ENCODE measurements at regions not wholly inside any gene's neighbourhood (a gene's known extent, or its start where the extent isn't known, plus 50 kb on each side); places are given as distances from the start of the nearest gene placed in this dataset.

DNA sequence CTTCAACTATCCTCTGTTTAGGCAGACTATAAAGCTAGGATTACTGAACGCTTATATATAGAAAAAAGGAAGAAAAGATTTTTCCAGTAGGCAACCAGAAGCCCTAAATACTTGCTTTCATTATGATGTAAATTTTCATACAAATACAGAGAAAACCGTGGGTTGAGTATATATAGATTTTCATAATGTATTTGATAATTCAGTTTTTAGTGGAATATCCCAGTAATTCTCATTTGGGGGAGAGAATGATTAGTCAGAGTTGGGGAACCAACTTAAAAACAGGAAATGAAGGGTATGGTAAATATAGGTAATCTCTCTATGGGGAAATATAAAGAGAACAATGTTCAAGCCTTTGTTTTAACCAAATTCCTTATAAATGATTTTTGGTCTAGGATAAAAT, 154.0 kb upstream of the CITED2 start:
- no peak overlapping the region for H3K4me3 ChIP-seq
- TF ChIP-seq, protein P1, sequence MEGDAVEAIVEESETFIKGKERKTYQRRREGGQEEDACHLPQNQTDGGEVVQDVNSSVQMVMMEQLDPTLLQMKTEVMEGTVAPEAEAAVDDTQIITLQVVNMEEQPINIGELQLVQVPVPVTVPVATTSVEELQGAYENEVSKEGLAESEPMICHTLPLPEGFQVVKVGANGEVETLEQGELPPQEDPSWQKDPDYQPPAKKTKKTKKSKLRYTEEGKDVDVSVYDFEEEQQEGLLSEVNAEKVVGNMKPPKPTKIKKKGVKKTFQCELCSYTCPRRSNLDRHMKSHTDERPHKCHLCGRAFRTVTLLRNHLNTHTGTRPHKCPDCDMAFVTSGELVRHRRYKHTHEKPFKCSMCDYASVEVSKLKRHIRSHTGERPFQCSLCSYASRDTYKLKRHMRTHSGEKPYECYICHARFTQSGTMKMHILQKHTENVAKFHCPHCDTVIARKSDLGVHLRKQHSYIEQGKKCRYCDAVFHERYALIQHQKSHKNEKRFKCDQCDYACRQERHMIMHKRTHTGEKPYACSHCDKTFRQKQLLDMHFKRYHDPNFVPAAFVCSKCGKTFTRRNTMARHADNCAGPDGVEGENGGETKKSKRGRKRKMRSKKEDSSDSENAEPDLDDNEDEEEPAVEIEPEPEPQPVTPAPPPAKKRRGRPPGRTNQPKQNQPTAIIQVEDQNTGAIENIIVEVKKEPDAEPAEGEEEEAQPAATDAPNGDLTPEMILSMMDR (IDR thresholded peaks at IDR 0.05) = no peak
- DNase-seq (ENCODE audit: low spot score) = no peak
- no peak overlapping the region for H3K27ac ChIP-seq

DNA sequence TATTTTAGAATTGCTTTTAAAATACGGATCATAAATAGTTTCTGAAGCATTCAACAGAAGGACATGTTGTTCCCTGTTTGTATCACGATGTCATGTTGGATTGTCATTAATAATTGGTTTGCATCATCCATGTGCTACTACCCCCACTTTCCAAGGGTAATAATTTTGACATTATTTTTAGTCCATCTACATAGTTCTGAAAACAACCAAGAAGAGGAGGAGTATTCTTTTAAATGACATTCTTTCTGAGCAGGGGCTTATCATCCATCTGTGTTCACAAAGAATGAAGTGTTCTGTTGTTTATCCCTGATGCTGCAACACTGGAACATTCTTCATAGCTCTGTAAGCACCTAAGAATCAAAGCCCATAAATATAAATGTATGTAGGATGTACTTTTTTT, 151.0 kb upstream of the CITED2 start:
- no peak for DNase-seq (ENCODE audit: low spot score)
- Histone ChIP-seq H3K4me3 (no peak overlapping the region), H3K27ac (no peak overlapping the region)
- TF ChIP-seq, protein P1 (IDR thresholded peaks at IDR 0.05) = no peak

DNA sequence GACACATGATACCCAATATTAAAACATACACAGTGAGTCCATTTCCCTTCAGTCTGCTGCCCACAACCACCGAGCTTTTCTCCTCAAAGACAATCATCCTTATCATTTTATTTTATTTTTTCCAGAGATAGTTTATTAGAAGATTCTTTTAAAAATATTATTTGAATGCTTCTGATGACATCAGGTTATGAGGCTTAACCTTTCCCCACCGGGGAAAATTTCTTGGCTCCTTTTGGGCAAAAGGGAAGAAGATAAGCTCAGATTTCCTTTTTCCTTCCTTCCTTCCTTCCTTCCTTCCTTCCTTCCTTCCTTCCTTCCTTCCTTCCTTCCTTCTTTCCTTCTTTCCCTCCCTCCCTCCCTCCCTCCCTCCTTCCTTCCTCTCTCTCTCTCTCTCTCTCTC, 149.5 kb upstream of the CITED2 start:
- TF ChIP-seq, protein P1 (IDR thresholded peaks at IDR 0.05) = no peak
- H3K4me3 ChIP-seq = no peak overlapping the region
- H3K27ac ChIP-seq = no peak overlapping the region
- DNase-seq (ENCODE audit: low spot score) = no peak

DNA sequence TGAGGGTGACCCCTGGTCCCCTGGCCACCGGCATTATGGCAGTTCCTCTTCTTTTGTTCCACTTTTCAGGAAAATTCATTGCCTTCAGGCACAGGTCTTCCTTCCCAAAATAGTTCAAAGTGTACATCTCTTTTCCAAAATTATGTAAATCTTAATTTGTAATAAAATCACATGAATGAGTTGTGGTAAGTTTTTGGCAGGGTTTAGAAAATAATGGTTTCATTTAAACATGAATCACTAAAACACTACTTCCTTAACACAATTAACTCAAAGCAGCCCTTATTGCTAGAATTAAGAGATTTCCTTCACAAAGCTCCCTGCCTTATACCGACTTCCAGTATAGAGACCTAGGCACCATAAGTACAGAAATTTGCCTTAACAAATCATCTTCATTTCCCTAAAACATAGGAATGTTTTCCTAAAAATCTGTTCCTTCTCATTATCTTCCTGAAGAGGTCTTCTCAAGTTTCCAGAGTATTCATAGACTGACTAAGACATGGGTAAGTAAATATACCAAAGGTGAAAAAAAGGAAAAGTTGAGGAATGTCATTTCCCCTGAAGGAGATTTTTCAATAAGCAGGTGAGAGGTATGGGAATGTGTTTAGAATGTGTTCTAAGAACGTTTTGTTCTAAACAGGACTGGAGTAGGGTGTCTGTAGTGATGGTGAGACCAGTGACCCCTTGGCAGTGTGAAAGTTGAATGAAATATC, 148.2 kb upstream of the CITED2 start:
- TF ChIP-seq, protein P1 (IDR thresholded peaks at IDR 0.05) = no peak
- Histone ChIP-seq H3K4me3 (no peak overlapping the region), H3K27ac (no peak overlapping the region)
- DNase-seq (ENCODE audit: low spot score) = no peak

DNA sequence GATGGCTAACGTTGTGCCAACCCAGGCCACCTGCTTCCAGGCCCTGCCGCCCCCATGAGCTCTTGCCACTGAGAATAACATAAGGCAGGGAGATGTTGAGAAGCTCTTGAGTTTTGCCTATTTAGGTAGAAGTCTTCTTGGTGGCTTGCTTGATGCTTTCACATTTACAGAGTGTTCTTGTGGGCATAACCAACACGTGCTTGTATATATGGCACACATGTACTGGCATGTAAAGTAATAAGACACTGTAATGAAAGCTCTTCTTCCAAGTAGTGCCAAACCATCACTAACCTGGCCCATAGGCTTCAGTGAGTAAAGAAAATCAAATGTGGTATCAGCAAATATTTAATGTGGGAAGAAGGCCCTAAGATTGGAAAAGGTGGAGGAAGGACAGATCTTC, 146.9 kb upstream of the CITED2 start:
- Histone ChIP-seq H3K4me3 (no peak overlapping the region), H3K27ac (no peak overlapping the region)
- no peak for DNase-seq (ENCODE audit: low spot score)
- TF ChIP-seq, protein P1 (IDR thresholded peaks at IDR 0.05) = no peak

DNA sequence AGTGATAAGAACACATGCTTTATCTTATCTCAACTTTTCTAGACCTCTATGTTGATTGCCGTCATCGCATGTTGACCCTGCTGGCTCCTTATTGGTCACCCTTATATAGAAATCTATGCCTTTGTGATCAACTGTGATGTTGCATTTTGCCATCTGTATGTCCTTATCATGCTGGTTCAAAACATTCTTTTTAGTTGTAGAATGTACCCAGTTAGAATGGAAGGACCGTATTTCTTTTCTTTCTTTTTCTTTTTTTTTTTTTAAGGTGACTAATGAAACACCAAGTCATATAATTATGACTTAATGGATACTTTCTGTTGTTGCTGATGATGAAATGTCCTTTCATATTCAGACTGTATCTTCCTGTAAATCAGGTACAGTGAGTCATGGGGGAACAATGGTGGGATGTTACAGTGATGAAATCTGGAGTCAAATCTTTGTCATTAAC, 145.9 kb upstream of the CITED2 start:
- no peak for DNase-seq (ENCODE audit: low spot score)
- no peak overlapping the region for H3K4me3 ChIP-seq
- no peak overlapping the region for H3K27ac ChIP-seq
- TF ChIP-seq, protein P1 (IDR thresholded peaks at IDR 0.05) = no peak

DNA sequence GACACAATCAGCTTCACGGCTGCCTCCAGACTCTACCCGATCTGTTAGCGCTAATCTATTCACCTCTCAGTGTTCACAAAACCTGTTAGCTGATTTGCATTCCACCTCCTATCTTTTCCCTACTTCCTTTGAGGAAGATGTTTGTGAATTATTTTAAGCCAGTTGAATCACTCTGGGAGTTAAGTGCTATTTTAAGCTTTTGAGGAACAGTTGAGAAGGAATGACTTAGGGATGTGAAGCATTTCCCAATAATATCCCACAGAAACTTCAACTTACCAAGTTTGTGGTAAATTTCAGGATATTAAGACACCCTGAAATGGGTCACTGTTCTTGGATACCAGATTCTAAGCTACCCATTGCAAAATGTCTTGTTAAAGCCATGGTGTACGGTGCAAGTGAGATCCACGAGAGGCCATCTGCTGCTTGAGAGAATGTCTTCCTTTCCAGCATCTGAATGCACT, 145.2 kb upstream of the CITED2 start:
- Histone ChIP-seq H3K4me3 (no peak overlapping the region), H3K27ac (peak overlapping the region in 1 of 2 donors; percentile 30)
- no peak for DNase-seq (ENCODE audit: low spot score)
- TF ChIP-seq, protein P1 (IDR thresholded peaks at IDR 0.05) = no peak

All from coronary artery (tissue), 2 donors.